IMR-90 (cell line): ENCODE measurements at regions not wholly inside any gene's neighbourhood (a gene's known extent, or its start where the extent isn't known, plus 50 kb on each side); places are given as distances from the start of the nearest gene placed in this dataset.

ENCODE experiments used
- ATAC-seq: fragments of 200-7000 bp; cut with Tn5 transposase; 2 replicates; pipeline ENCODE4 v1.9.1; 2020; ENCODE audit warnings: low read depth, mild to moderate bottlenecking, moderate library complexity
- BruUV-seq: library from RNA; stranded (reverse); fragments of 400-500 nt; replicated peaks from 2 replicates; lab custom pipeline; 2021; lab: Mats Ljungman, UMichigan
- CTCF ChIA-PET: fragments of 300-600 bp; formaldehyde crosslinking; extraction: SDS; loops from one replicate; lab custom pipeline; 2021; ENCODE audit warnings: antibody characterized with exemption; lab: Yijun Ruan, JAX
- POLR2A ChIA-PET: fragments of 300-600 bp; sonication (Branson Sonifier 250); formaldehyde crosslinking; loops from one replicate; lab custom pipeline; 2022; ENCODE audit warnings: antibody characterized with exemption; ENCODE audit not compliant: unreplicated experiment; lab: Charles Lee
- DNase-seq: peaks from one replicate; pipeline ENCODE4 v3.0.0; 2013
- H2AFZ ChIP-seq: replicated peaks from 2 replicates; pipeline ENCODE3; 2013; ENCODE audit warnings: low read length, mild to moderate bottlenecking; ENCODE audit not compliant: poor library complexity
- H2AK5ac ChIP-seq: 2 replicates; pipeline ENCODE4 v1.6.1; 2013; ENCODE audit warnings: low read depth, low read length, inconsistent platforms
- H2AK9ac ChIP-seq: replicated peaks from 2 replicates; pipeline ENCODE3; 2013; ENCODE audit warnings: mild to moderate bottlenecking, low read depth, low read length, moderate library complexity; ENCODE audit not compliant: poor library complexity
- H2BK120ac ChIP-seq: 2 replicates; pipeline ENCODE4 v1.6.1; 2013; ENCODE audit warnings: low read depth, low read length, inconsistent platforms
- H2BK15ac ChIP-seq: 3 replicates; pipeline ENCODE4 v1.6.1; 2013; ENCODE audit warnings: low read depth, low read length, inconsistent platforms
- H2BK20ac ChIP-seq: 2 replicates; pipeline ENCODE4 v1.6.1; 2013; ENCODE audit warnings: low read depth, mild to moderate bottlenecking, inconsistent platforms, low read length, moderate library complexity
- H2BK5ac ChIP-seq: 2 replicates; pipeline ENCODE4 v1.6.1; 2013; ENCODE audit warnings: mild to moderate bottlenecking, low read depth, low read length, inconsistent platforms; ENCODE audit not compliant: poor library complexity, severe bottlenecking
- H3K14ac ChIP-seq: replicated peaks from 2 replicates; pipeline ENCODE4 v1.6.1; 2013; ENCODE audit warnings: low read depth, low read length, inconsistent platforms
- H3K18ac ChIP-seq: 2 replicates; pipeline ENCODE4 v1.6.1; 2013; ENCODE audit warnings: low read depth, low read length, control low read depth
- H3K23ac ChIP-seq: 2 replicates; pipeline ENCODE4 v1.6.1; 2013; ENCODE audit warnings: low read depth, low read length, inconsistent platforms
- H3K27ac ChIP-seq: 2 replicates; pipeline ENCODE4 v1.5.1; 2013; ENCODE audit warnings: mild to moderate bottlenecking, control low read depth, low read length; ENCODE audit not compliant: insufficient read depth
- H3K27me3 ChIP-seq: 2 replicates; pipeline ENCODE4 v1.6.1; 2013; ENCODE audit warnings: low read length; ENCODE audit not compliant: control insufficient read depth, insufficient read depth
- H3K36me3 ChIP-seq: 2 replicates; pipeline ENCODE4 v1.6.1; 2013; ENCODE audit warnings: low read length, mixed read lengths; ENCODE audit not compliant: control insufficient read depth, insufficient read depth
- H3K4ac ChIP-seq: 2 replicates; pipeline ENCODE4 v1.6.1; 2013; ENCODE audit warnings: low read depth, low read length, inconsistent platforms
- H3K4me1 ChIP-seq: 2 replicates; pipeline ENCODE4 v1.6.1; 2013; ENCODE audit warnings: low read length, mixed read lengths; ENCODE audit not compliant: control insufficient read depth, insufficient read depth
- H3K4me2 ChIP-seq: 2 replicates; pipeline ENCODE4 v1.6.1; 2013; ENCODE audit warnings: low read depth, mild to moderate bottlenecking, control low read depth, low read length, moderate library complexity
- H3K4me3 ChIP-seq: 2 replicates; pipeline ENCODE4 v1.5.1; 2013; ENCODE audit warnings: low read depth, mild to moderate bottlenecking, control low read depth, low read length, moderate library complexity; ENCODE audit not compliant: insufficient read depth
- H3K56ac ChIP-seq: 2 replicates; pipeline ENCODE4 v1.6.1; 2013; ENCODE audit warnings: low read length, inconsistent platforms; ENCODE audit not compliant: insufficient read depth; ENCODE audit errors: extremely low read depth
- H3K79me1 ChIP-seq, 2 experiments: 2 replicates each; pipeline ENCODE4 v1.6.1; 2013; ENCODE audit warnings: low read length in 2 of 2, inconsistent platforms in 1 of 2, low read depth in 1 of 2
- H3K9ac ChIP-seq: 2 replicates; pipeline ENCODE4 v1.6.1; 2013; ENCODE audit warnings: low read depth, low read length, control low read depth
- H3K9me1 ChIP-seq: 2 replicates; pipeline ENCODE4 v1.6.1; 2013; ENCODE audit warnings: low read length, inconsistent platforms; ENCODE audit not compliant: insufficient read depth
- H3K9me3 ChIP-seq: 2 replicates; pipeline ENCODE4 v1.6.1; 2013; ENCODE audit warnings: low read length; ENCODE audit not compliant: control insufficient read depth, insufficient read depth
- H4K20me1 ChIP-seq: 2 replicates; pipeline ENCODE4 v1.6.1; 2013; ENCODE audit warnings: low read length, inconsistent platforms; ENCODE audit not compliant: insufficient read depth
- H4K5ac ChIP-seq: 2 replicates; pipeline ENCODE4 v1.6.1; 2013; ENCODE audit warnings: mild to moderate bottlenecking, low read depth, low read length, control low read depth
- H4K8ac ChIP-seq, 2 experiments: 2 replicates each; pipeline ENCODE4 v1.6.1; 2013; ENCODE audit warnings: low read depth in 2 of 2, low read length in 2 of 2, control low read depth in 1 of 2, inconsistent platforms in 1 of 2
- H4K91ac ChIP-seq: 2 replicates; pipeline ENCODE4 v1.6.1; 2013; ENCODE audit warnings: low read depth, low read length, inconsistent platforms; ENCODE audit not compliant: insufficient read depth
- BHLHE40 ChIP-seq: fragments of 150-350 bp; IDR thresholded peaks from 2 replicates; pipeline ENCODE4 v1.6.1; 2016; ENCODE audit warnings: mild to moderate bottlenecking, low read depth, low read length
- CEBPB ChIP-seq: IDR thresholded peaks from 2 replicates; pipeline ENCODE4 v1.6.1; 2012; ENCODE audit warnings: low read depth, low read length, improper control_type of control experiment
- CHD1 ChIP-seq: IDR thresholded peaks from 2 replicates; pipeline ENCODE4 v1.6.1; 2012; ENCODE audit warnings: low read depth, low read length, improper control_type of control experiment
- CTCF ChIP-seq: conservative IDR thresholded peaks from 2 replicates; pipeline ENCODE4 v1.5.1; 2012; ENCODE audit warnings: mild to moderate bottlenecking, low read depth, low read length, improper control_type of control experiment
- ELK1 ChIP-seq: fragments of 150-350 bp; IDR thresholded peaks from 2 replicates; pipeline ENCODE4 v1.6.1; 2016; ENCODE audit warnings: low read depth, mild to moderate bottlenecking, low read length, moderate library complexity, borderline replicate concordance
- FOS ChIP-seq: fragments of 150-350 bp; IDR thresholded peaks from 2 replicates; pipeline ENCODE4 v1.6.1; 2016; ENCODE audit warnings: low read depth, low read length
- MAFK ChIP-seq: IDR thresholded peaks from 2 replicates; pipeline ENCODE4 v1.6.1; 2012; ENCODE audit warnings: low read depth, low read length, improper control_type of control experiment
- MAZ ChIP-seq: IDR thresholded peaks from 2 replicates; pipeline ENCODE4 v1.6.1; 2012; ENCODE audit warnings: low read depth, mild to moderate bottlenecking, low read length, improper control_type of control experiment, moderate library complexity, borderline replicate concordance
- MXI1 ChIP-seq: IDR thresholded peaks from 2 replicates; pipeline ENCODE4 v1.6.1; 2012; ENCODE audit warnings: low read depth, mild to moderate bottlenecking, low read length, moderate library complexity, borderline replicate concordance
- NFE2L2 ChIP-seq: fragments of 150-350 bp; IDR thresholded peaks from 2 replicates; pipeline ENCODE4 v1.6.1; 2016; ENCODE audit warnings: low read depth, mild to moderate bottlenecking, low read length
- POLR2A ChIP-seq: IDR thresholded peaks from 2 replicates; pipeline ENCODE4 v1.6.1; 2012; ENCODE audit warnings: mild to moderate bottlenecking, low read depth, low read length
- RAD21 ChIP-seq: IDR thresholded peaks from 2 replicates; pipeline ENCODE4 v1.6.1; 2012; ENCODE audit warnings: low read length, improper control_type of control experiment
- RCOR1 ChIP-seq: IDR thresholded peaks from 2 replicates; pipeline ENCODE4 v1.6.1; 2012; ENCODE audit warnings: mild to moderate bottlenecking, low read length, improper control_type of control experiment; ENCODE audit not compliant: insufficient replicate concordance
- RFX5 ChIP-seq: IDR thresholded peaks from 2 replicates; pipeline ENCODE4 v1.8.0; 2012; ENCODE audit warnings: low read depth, mild to moderate bottlenecking, low read length, moderate library complexity
- SMC3 ChIP-seq: fragments of 150-350 bp; IDR thresholded peaks from 2 replicates; pipeline ENCODE4 v1.6.1; 2016; ENCODE audit warnings: low read depth, mild to moderate bottlenecking, antibody characterized with exemption, low read length, moderate library complexity
- WGBS, 2 experiments: methylation state at CpG; one replicate each; pipeline versions ENCODE4 v1.1.5 to v1.1.7; 2013; ENCODE audit warnings: missing lambda C conversion rate in 2 of 2; ENCODE audit not compliant: insufficient read length in 1 of 2; ENCODE audit errors: extremely low coverage in 2 of 2; 5-methylcytosine and 5-hydroxymethylcytosine counted together
- dilution Hi-C: fragments of 300-500 bp; cut with HindIII; formaldehyde crosslinking; loops from one replicate; pipeline ENCODE4 v1.14.3; 2018; ENCODE audit warnings: low sequenced_read_pairs; ENCODE audit not compliant: unreplicated experiment
- in situ Hi-C: fragments of 300-500 bp; cut with MboI; formaldehyde crosslinking; loops from 3 replicates; pipeline ENCODE4 v1.14.3; 2019; ENCODE audit warnings: low sequenced_read_pairs, inconsistent platforms, mixed read lengths
- intact Hi-C: fragments of 100-400 bp; cut with micrococcal nuclease; formaldehyde crosslinking; loops from 2 replicates; pipeline ENCODE4 v1.10.0; 2022
- TF ChIP-seq, protein P1 (sequence below): fragments of 150-350 bp; IDR thresholded peaks from 2 replicates; pipeline ENCODE4 v1.6.1; 2017; ENCODE audit warnings: mild to moderate bottlenecking, antibody characterized with exemption, low read length, low read depth

DNA sequence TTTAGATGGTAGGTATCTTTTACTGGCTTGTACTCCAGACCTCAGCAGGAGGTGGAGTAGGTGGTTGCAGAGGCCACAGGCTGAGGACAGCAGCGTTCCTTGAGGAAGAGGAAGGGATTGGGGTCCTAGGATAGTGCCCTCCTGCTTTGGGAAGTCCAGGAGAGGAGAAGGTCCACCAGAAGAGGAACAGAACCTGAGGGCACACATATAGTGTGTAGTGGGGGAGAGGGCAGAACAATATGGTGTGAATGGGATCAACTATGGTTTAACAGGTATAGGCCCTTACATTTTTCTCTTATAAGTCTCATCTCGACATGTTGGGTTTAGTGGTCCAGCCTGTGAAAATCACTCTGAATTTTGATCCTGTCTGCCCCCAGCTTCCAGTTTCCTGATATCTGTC is 229.1 kb upstream of the ZBED5 start:
- no peaks in the 10 kb centered on the region for H3K79me1 ChIP-seq
- no peak overlapping the region for H3K4me3 ChIP-seq
- no peak overlapping the region for H3K9ac ChIP-seq
- H2BK120ac ChIP-seq: no peak overlapping the region
- H3K23ac ChIP-seq: no peak overlapping the region
- no peak overlapping the region for H3K18ac ChIP-seq
- no peak overlapping the region for H3K4me2 ChIP-seq
- no peak overlapping the region for H3K27ac ChIP-seq
- no peak overlapping the region for H2BK20ac ChIP-seq
- peaks cover 25% of the 10 kb centered on the region for H3K27me3 ChIP-seq
- no peak overlapping the region for H2AFZ ChIP-seq
- BruUV-seq: no TSS peak
- intact Hi-C loops: no loop called here
- dilution Hi-C loops: no loop called here
- H2AK9ac ChIP-seq: no peak overlapping the region
- H4K91ac ChIP-seq: no peak overlapping the region
- H3K36me3 ChIP-seq: no peaks in the 10 kb centered on the region
- H2AK5ac ChIP-seq: no peak overlapping the region
- DNase-seq (no peak), ATAC-seq (no peak)
- whole genome bisulfite sequencing, 2 experiments: no CpG with 5 or more reads among the region's 2 CpGs
- H4K8ac ChIP-seq: no peak overlapping the region
- H3K4ac ChIP-seq: no peak overlapping the region
- H4K5ac ChIP-seq: no peak overlapping the region
- no peaks in the 10 kb centered on the region for H4K20me1 ChIP-seq
- ChIA-PET CTCF (no interaction called here), POLR2A (no interaction called here)
- H3K4me1 ChIP-seq: no peaks in the 10 kb centered on the region
- H3K14ac ChIP-seq: no peak overlapping the region
- in situ Hi-C loops: no loop called here
- H3K9me1 ChIP-seq: no peaks in the 10 kb centered on the region
- H2BK15ac ChIP-seq: no peak overlapping the region
- TF ChIP-seq NFE2L2: no peak
- no peak for TF ChIP-seq CHD1
- no peak for TF ChIP-seq RCOR1
- no peak for TF ChIP-seq MAFK
- TF ChIP-seq ELK1: no peak
- TF ChIP-seq, protein P1, sequence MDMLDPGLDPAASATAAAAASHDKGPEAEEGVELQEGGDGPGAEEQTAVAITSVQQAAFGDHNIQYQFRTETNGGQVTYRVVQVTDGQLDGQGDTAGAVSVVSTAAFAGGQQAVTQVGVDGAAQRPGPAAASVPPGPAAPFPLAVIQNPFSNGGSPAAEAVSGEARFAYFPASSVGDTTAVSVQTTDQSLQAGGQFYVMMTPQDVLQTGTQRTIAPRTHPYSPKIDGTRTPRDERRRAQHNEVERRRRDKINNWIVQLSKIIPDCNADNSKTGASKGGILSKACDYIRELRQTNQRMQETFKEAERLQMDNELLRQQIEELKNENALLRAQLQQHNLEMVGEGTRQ: no peak
- TF ChIP-seq CTCF: no peak
- no peak for TF ChIP-seq CEBPB
- TF ChIP-seq MAZ: no peak
- TF ChIP-seq RFX5: no peak
- no peak for TF ChIP-seq POLR2A
- no peak for TF ChIP-seq FOS
- TF ChIP-seq MXI1: no peak
- TF ChIP-seq BHLHE40: no peak
- no peak for TF ChIP-seq SMC3
- TF ChIP-seq RAD21: no peak
- H2BK5ac ChIP-seq: no peak overlapping the region
- H3K9me3 ChIP-seq: peaks cover 4% of the 10 kb centered on the region; the same call in 1 of the 2 replicates
- H3K56ac ChIP-seq: no peak overlapping the region
